GM12878 (cell line): ENCODE measurements at regions not wholly inside any gene's neighbourhood (a gene's known extent, or its start where the extent isn't known, plus 50 kb on each side); places are given as distances from the start of the nearest gene placed in this dataset.

Experiments used
- ATAC-seq: fragments of 200-7000 bp; cut with Tn5 transposase; 3 replicates; pipeline ENCODE4 v1.9.1; 2020; ENCODE audit warnings: mild to moderate bottlenecking, moderate library complexity
- BruUV-seq: library from RNA; stranded (reverse); fragments of 400-500 nt; replicated peaks from 2 replicates; lab custom pipeline; 2021; lab: Mats Ljungman, UMichigan
- CTCF ChIA-PET: fragments of 300-600 bp; sonication (Branson Sonifier 250); formaldehyde crosslinking; extraction: SDS; loops from one replicate; lab custom pipeline; 2021; ENCODE audit warnings: inconsistent platforms; lab: Yijun Ruan, JAX
- POLR2A ChIA-PET: fragments of 350-600 bp; formaldehyde crosslinking; extraction: SDS; loops from one replicate; lab custom pipeline; 2021; ENCODE audit warnings: inconsistent platforms; lab: Charles Lee
- RAD21 ChIA-PET: fragments of 300-600 bp; sonication (Branson Sonifier 250); formaldehyde crosslinking; loops from one replicate; lab custom pipeline; 2023; ENCODE audit warnings: antibody characterized with exemption; ENCODE audit not compliant: unreplicated experiment; lab: Charles Lee
- SMC1A ChIA-PET: fragments of 300-600 bp; sonication (Branson Sonifier 250); formaldehyde crosslinking; loops from one replicate; lab custom pipeline; 2023; ENCODE audit not compliant: unreplicated experiment, uncharacterized antibody; lab: Charles Lee
- DNase-seq: peaks from one replicate; pipeline ENCODE4 v3.0.0-alpha.2; 2011; ENCODE audit warnings: low read depth, low spot score
- FAIRE-seq: peaks from 3 replicates; lab custom pipeline; 2011; peaks lifted over from hg19 to GRCh38; lab: Jason Lieb, UNC
- H2AFZ ChIP-seq: 2 replicates; pipeline ENCODE4 v1.6.0; 2011; ENCODE audit warnings: low read depth, low read length, control low read depth; ENCODE audit not compliant: control insufficient read depth
- H3K27ac ChIP-seq: 2 replicates; pipeline ENCODE4 v1.5.1; 2011; ENCODE audit warnings: control low read depth; ENCODE audit not compliant: control insufficient read depth, insufficient read depth
- H3K27me3 ChIP-seq, 2 experiments: replicated peaks in 1 of 2; 2 replicates each; pipeline versions ENCODE4 v1.6.0 to v1.6.1; 2011; ENCODE audit warnings: low read length in 1 of 2; ENCODE audit not compliant: control insufficient read depth in 2 of 2, insufficient read depth in 2 of 2
- H3K36me3 ChIP-seq, 2 experiments: 2 replicates each; pipeline ENCODE4 v1.5.1; 2011; ENCODE audit warnings: low read length in 1 of 2; ENCODE audit not compliant: control insufficient read depth in 2 of 2, insufficient read depth in 2 of 2
- H3K4me1 ChIP-seq: 2 replicates; pipeline ENCODE4 v1.6.1; 2011; ENCODE audit warnings: mild to moderate bottlenecking, low read length, moderate library complexity, mixed read lengths; ENCODE audit not compliant: control insufficient read depth, insufficient read depth
- H3K4me2 ChIP-seq: 2 replicates; pipeline ENCODE4 v1.6.0; 2011; ENCODE audit warnings: control low read depth; ENCODE audit not compliant: control insufficient read depth, insufficient read depth
- H3K4me3 ChIP-seq: fragments of 200-600 bp; sonication (generic); 2 replicates; pipeline ENCODE4 v1.5.1; 2016
- H3K79me2 ChIP-seq: 2 replicates; pipeline ENCODE4 v1.6.0; 2011; ENCODE audit warnings: low read length; ENCODE audit not compliant: control insufficient read depth, insufficient read depth
- H3K9ac ChIP-seq: 2 replicates; pipeline ENCODE4 v1.8.0; 2011; ENCODE audit warnings: low read length, control low read depth, mixed read lengths; ENCODE audit not compliant: control insufficient read depth, insufficient read depth
- H3K9me3 ChIP-seq: replicated peaks from 3 replicates; pipeline ENCODE4 v1.5.1; 2011; ENCODE audit warnings: mild to moderate bottlenecking, low read length; ENCODE audit not compliant: control insufficient read depth, insufficient read depth
- H4K20me1 ChIP-seq: 2 replicates; pipeline ENCODE4 v1.6.0; 2011; ENCODE audit not compliant: control insufficient read depth, insufficient read depth
- ATF3 ChIP-seq: IDR thresholded peaks from 2 replicates; pipeline ENCODE4 v1.6.1; 2011; ENCODE audit warnings: low read depth, mild to moderate bottlenecking, low read length, moderate library complexity, borderline replicate concordance; ENCODE audit errors: extremely low read depth
- CBFB ChIP-seq: IDR thresholded peaks from 2 replicates; pipeline ENCODE4 v1.6.1; 2016; ENCODE audit warnings: antibody characterized with exemption, low read depth
- CEBPB ChIP-seq, 2 experiments: fragments of 150-350 bp in 1 of 2; IDR thresholded peaks; 2 replicates each; pipeline ENCODE4 v1.6.1; 2012 to 2014; ENCODE audit warnings: low read depth in 2 of 2, low read length in 2 of 2, borderline replicate concordance in 1 of 2, inconsistent platforms in 1 of 2
- CHD2 ChIP-seq: IDR thresholded peaks from 2 replicates; pipeline ENCODE4 v1.6.1; 2011; ENCODE audit warnings: low read depth, low read length, improper control_type of control experiment, borderline replicate concordance
- CUX1 ChIP-seq: IDR thresholded peaks from 2 replicates; pipeline ENCODE4 v1.6.1; 2012; ENCODE audit warnings: improper control_type of control experiment, low read depth, low read length; ENCODE audit not compliant: insufficient replicate concordance
- FOXM1 ChIP-seq: IDR thresholded peaks from 2 replicates; pipeline ENCODE4 v1.6.1; 2012; ENCODE audit warnings: low read depth, mild to moderate bottlenecking, inconsistent platforms, low read length, moderate library complexity
- IKZF2 ChIP-seq, 2 experiments: fragments of 450-650 bp; IDR thresholded peaks; 2 replicates each; pipeline ENCODE4 v1.6.1; 2017; ENCODE audit warnings: mild to moderate bottlenecking in 2 of 2, moderate library complexity in 2 of 2
- NKRF ChIP-seq: fragments of 450-650 bp; conservative IDR thresholded peaks from 2 replicates; pipeline ENCODE4 v1.6.1; 2017; ENCODE audit warnings: mild to moderate bottlenecking, moderate library complexity
- POLR2AphosphoS2 ChIP-seq: IDR thresholded peaks from 2 replicates; pipeline ENCODE4 v1.6.1; 2011; ENCODE audit warnings: low read depth, mild to moderate bottlenecking, low read length, improper control_type of control experiment, moderate library complexity
- RELA ChIP-seq: fragments of 450-650 bp; IDR thresholded peaks from 2 replicates; pipeline ENCODE4 v1.8.0; 2014; ENCODE audit warnings: borderline replicate concordance; ENCODE audit not compliant: partially characterized antibody
- SMAD5 ChIP-seq: IDR thresholded peaks from 2 replicates; pipeline ENCODE4 v1.6.1; 2016; ENCODE audit warnings: antibody characterized with exemption, low read depth
- SREBF2 ChIP-seq: IDR thresholded peaks from 2 replicates; pipeline ENCODE4 v1.6.1; 2012; ENCODE audit warnings: mild to moderate bottlenecking, low read length
- TBL1XR1 ChIP-seq: IDR thresholded peaks from 2 replicates; pipeline ENCODE4 v1.6.1; 2012; ENCODE audit warnings: low read depth, low read length, improper control_type of control experiment
- ZNF622 ChIP-seq: fragments of 450-650 bp; IDR thresholded peaks from 2 replicates; pipeline ENCODE4 v1.6.1; 2017; ENCODE audit warnings: mild to moderate bottlenecking, inconsistent platforms
- ZZZ3 ChIP-seq: IDR thresholded peaks from 2 replicates; pipeline ENCODE4 v1.6.1; 2011; ENCODE audit warnings: low read depth; ENCODE audit not compliant: control insufficient read depth, insufficient read length
- WGBS: methylation state at CpG from one replicate; pipeline ENCODE4 v1.1.6; 2016; ENCODE audit warnings: low lambda C conversion rate; ENCODE audit not compliant: insufficient replicate concordance, insufficient coverage; ENCODE audit errors: missing lambda C conversion rate; 5-methylcytosine and 5-hydroxymethylcytosine counted together
- in situ Hi-C: fragments of 300-500 bp; cut with MboI; formaldehyde crosslinking; loops from 9 replicates; pipeline ENCODE4 v1.14.3; 2018; ENCODE audit warnings: mixed read lengths
- intact Hi-C: fragments of 100-400 bp; cut with micrococcal nuclease; formaldehyde crosslinking; loops from one replicate; pipeline ENCODE4 v1.14.2; 2022; ENCODE audit not compliant: unreplicated experiment

- no peak for TF ChIP-seq RELA
- TF ChIP-seq NKRF: no peak
- TF ChIP-seq SMAD5: no peak
- no peak for TF ChIP-seq POLR2AphosphoS2
These were observed 354.7 kb upstream of the PODXL start (continued) for GRCh38 chr7:131911112-131911511.

- Histone ChIP-seq H3K79me2 (no peaks in the 10 kb centered on the region), H3K4me1 (no peaks in the 10 kb centered on the region), H3K9me3 (no peaks in the 10 kb centered on the region; the same call in 2 of the 3 replicates), H3K4me3 (no peak overlapping the region), H4K20me1 (no peaks in the 10 kb centered on the region), H3K4me2 (no peak overlapping the region), H3K27me3 (no peaks in the 10 kb centered on the region), H3K36me3 (no peaks in the 10 kb centered on the region), H2AFZ (no peak overlapping the region), H3K27ac (no peak overlapping the region), H3K9ac (no peak overlapping the region)
- ATAC-seq (no peak), FAIRE-seq (no peak), DNase-seq (no peak)
- WGBS: 74% methylated on average over 31 of the region's 68 CpGs
- SMC1A ChIA-PET: no interaction called here
- POLR2A ChIA-PET: no interaction called here
- intact Hi-C loops (no loop called here), in situ Hi-C loops (no loop called here)
- RAD21 ChIA-PET: no interaction called here
- BruUV-seq: no TSS peak
- TF ChIP-seq TBL1XR1 (no peak), FOXM1 (no peak), ZNF622 (no peak), SREBF2 (no peak), CEBPB (IDR thresholded peaks at IDR 0.05; ENCODE audit: borderline replicate concordance in 1 of 2, low read depth in 2 of 2, low read length in 2 of 2) (no peak), IKZF2 (IDR thresholded peaks at IDR 0.05) (no peak), ATF3 (no peak), CHD2 (no peak), CBFB (no peak), ZZZ3 (no peak), CUX1 (no peak)
- CTCF ChIA-PET: no interaction called here
These were observed 352.8 kb upstream of the PODXL start for GRCh38 chr7:131909151-131909768.
